ENCODE measurements at regions not wholly inside any gene's neighbourhood (a gene's known extent, or its start where the extent isn't known, plus 50 kb on each side); places are given as distances from the start of the nearest gene placed in this dataset.

DNA sequence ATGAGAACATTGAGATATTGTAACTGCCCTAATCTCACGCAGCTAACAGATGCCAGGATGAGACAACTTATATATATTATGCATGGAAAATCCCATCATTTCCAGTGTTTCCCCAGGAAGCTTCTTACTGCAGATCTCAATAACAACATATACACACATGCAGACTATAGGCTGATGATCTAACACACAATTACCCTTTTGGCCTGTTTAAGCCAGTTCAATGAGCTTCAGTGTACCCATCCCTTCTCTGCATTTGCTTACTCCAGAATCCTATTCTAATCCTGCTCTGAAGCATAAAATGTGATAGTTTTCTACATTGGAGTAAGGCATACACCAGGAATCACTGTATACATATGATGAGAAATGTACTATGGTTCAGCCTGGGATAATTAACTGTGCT, 489.4 kb downstream of the SUCLA2 start:
- no peak for TF ChIP-seq CTCF (IDR thresholded peaks at IDR 0.05)
- TF ChIP-seq POLR2A (IDR thresholded peaks at IDR 0.05), result no peak

Measured in sigmoid colon (tissue), 3 donors.